ENCODE measurements at regions not wholly inside any gene's neighbourhood (a gene's known extent, or its start where the extent isn't known, plus 50 kb on each side); places are given as distances from the start of the nearest gene placed in this dataset.

DNA sequence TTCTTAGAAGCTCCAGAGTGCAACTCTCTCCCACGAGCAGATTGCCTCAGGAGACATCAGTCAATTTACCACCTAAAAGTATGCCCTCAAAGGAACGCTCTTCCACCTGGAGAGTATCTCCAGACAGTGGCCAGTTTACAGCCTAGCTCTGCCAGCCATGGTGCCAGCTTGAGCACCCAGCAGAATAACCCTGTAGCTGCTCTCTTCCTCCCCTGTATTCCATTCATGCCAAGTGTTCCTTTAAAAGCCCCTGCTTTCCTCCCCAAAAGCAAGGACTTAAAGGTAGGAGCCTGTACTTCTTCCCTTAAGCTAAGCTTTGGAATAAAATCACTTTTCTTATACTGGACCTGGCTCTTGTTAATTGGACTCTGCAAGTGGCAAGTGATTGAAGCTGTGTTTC lies 245.4 kb upstream of the TMEM132C start:
- TF ChIP-seq, protein P1, sequence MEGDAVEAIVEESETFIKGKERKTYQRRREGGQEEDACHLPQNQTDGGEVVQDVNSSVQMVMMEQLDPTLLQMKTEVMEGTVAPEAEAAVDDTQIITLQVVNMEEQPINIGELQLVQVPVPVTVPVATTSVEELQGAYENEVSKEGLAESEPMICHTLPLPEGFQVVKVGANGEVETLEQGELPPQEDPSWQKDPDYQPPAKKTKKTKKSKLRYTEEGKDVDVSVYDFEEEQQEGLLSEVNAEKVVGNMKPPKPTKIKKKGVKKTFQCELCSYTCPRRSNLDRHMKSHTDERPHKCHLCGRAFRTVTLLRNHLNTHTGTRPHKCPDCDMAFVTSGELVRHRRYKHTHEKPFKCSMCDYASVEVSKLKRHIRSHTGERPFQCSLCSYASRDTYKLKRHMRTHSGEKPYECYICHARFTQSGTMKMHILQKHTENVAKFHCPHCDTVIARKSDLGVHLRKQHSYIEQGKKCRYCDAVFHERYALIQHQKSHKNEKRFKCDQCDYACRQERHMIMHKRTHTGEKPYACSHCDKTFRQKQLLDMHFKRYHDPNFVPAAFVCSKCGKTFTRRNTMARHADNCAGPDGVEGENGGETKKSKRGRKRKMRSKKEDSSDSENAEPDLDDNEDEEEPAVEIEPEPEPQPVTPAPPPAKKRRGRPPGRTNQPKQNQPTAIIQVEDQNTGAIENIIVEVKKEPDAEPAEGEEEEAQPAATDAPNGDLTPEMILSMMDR (IDR thresholded peaks at IDR 0.05; ENCODE audit: insufficient read depth, low read length) = no peak
- TF ChIP-seq POLR2AphosphoS5 (IDR thresholded peaks at IDR 0.05; ENCODE audit: low read depth) = no peak
- TF ChIP-seq, protein P2, sequence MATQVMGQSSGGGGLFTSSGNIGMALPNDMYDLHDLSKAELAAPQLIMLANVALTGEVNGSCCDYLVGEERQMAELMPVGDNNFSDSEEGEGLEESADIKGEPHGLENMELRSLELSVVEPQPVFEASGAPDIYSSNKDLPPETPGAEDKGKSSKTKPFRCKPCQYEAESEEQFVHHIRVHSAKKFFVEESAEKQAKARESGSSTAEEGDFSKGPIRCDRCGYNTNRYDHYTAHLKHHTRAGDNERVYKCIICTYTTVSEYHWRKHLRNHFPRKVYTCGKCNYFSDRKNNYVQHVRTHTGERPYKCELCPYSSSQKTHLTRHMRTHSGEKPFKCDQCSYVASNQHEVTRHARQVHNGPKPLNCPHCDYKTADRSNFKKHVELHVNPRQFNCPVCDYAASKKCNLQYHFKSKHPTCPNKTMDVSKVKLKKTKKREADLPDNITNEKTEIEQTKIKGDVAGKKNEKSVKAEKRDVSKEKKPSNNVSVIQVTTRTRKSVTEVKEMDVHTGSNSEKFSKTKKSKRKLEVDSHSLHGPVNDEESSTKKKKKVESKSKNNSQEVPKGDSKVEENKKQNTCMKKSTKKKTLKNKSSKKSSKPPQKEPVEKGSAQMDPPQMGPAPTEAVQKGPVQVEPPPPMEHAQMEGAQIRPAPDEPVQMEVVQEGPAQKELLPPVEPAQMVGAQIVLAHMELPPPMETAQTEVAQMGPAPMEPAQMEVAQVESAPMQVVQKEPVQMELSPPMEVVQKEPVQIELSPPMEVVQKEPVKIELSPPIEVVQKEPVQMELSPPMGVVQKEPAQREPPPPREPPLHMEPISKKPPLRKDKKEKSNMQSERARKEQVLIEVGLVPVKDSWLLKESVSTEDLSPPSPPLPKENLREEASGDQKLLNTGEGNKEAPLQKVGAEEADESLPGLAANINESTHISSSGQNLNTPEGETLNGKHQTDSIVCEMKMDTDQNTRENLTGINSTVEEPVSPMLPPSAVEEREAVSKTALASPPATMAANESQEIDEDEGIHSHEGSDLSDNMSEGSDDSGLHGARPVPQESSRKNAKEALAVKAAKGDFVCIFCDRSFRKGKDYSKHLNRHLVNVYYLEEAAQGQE (IDR thresholded peaks at IDR 0.05; ENCODE audit: insufficient replicate concordance, low read depth) = no peak
- no peak for TF ChIP-seq SPI1 (IDR thresholded peaks at IDR 0.05; ENCODE audit: borderline replicate concordance, low read depth)
- no peak for TF ChIP-seq GABPA (IDR thresholded peaks at IDR 0.05; ENCODE audit: low read depth)

Measured in HL-60 (cell line).